ENCODE measurements at regions not wholly inside any gene's neighbourhood (a gene's known extent, or its start where the extent isn't known, plus 50 kb on each side); places are given as distances from the start of the nearest gene placed in this dataset.

DNA sequence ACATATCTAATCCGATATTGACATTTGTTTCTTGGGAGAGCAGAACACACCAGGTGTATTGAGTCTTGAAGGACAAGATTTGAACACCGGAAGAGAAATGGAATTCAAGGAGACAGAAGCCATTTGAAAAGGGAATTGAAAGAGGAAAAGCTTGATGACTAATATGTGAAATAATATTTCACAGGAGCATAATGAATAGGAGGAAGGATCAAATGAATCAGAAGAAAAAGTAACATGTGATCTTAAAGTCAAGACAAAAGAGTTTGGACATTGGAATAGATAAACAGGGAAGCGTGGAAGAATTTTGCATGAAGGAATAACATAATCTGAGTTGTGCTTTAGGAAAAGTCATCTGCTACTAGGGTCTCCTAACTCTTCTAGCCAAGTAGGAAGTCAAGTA lies 145.5 kb upstream of the PDHA2 start:
- H2BK12ac ChIP-seq (ENCODE audit: low read depth, low read length): no peak overlapping the region
- no peak overlapping the region for H3K9ac ChIP-seq (replicated peaks in 1 of 4; ENCODE audit: extremely low read depth in 1 of 4, low read depth in 3 of 4, low read length in 3 of 4)
- ChIA-PET CTCF (ENCODE audit: partially characterized antibody) (interaction anchor here (0.8 to 2.3 kb wide), 5 partner anchors 148 to 760 kb away, joined by 3 to 9 read pairs (median 4); no protein-coding TSS in a partner anchor), POLR2A (ENCODE audit: partially characterized antibody) (no interaction called here)
- no peak overlapping the region for H3K18ac ChIP-seq (ENCODE audit: extremely low read depth, low read length)
- no peak overlapping the region for H2BK15ac ChIP-seq (ENCODE audit: low read length)
- TF ChIP-seq BACH1 (IDR thresholded peaks at IDR 0.05; ENCODE audit: low read length) (no peak), RFX5 (IDR thresholded peaks at IDR 0.05; ENCODE audit: borderline replicate concordance, low read depth, low read length) (no peak), SP1 (IDR thresholded peaks at IDR 0.05; ENCODE audit: low read depth, low read length) (no peak), POLR2AphosphoS5 (IDR thresholded peaks at IDR 0.05; ENCODE audit: low read depth, low read length) (no peak), BRCA1 (IDR thresholded peaks at IDR 0.05; ENCODE audit: low read depth, low read length) (no peak), SAP30 (IDR thresholded peaks at IDR 0.05; ENCODE audit: insufficient read depth, insufficient replicate concordance, low read length) (no peak), SIX5 (IDR thresholded peaks at IDR 0.05; ENCODE audit: low read depth, low read length) (no peak), CREB1 (IDR thresholded peaks at IDR 0.05) (no peak), TAF1 (IDR thresholded peaks at IDR 0.05; ENCODE audit: low read depth, low read length) (no peak), TCF12 (IDR thresholded peaks at IDR 0.05; ENCODE audit: low read depth, low read length) (no peak), JUND (IDR thresholded peaks at IDR 0.05; ENCODE audit: low read length) (no peak)
- TF ChIP-seq, protein P1, sequence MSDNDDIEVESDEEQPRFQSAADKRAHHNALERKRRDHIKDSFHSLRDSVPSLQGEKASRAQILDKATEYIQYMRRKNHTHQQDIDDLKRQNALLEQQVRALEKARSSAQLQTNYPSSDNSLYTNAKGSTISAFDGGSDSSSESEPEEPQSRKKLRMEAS (IDR thresholded peaks at IDR 0.05): no peak
- no peak overlapping the region for H2AFZ ChIP-seq (ENCODE audit: low read length)
- no peak overlapping the region for H2BK120ac ChIP-seq (replicated peaks; ENCODE audit: low read depth, low read length)
- no peak for DNase-seq (ENCODE audit: low read depth in 1 of 2, low spot score in 2 of 2)
- no peaks in the 10 kb centered on the region; a peak in 1 of 4 replicates for H3K9me3 ChIP-seq (ENCODE audit: insufficient read depth in 2 of 2, low read depth in 1 of 2, low read length in 1 of 2)
- no peak overlapping the region for H3K4me2 ChIP-seq (ENCODE audit: insufficient read depth in 1 of 2, low read depth in 2 of 2, low read length in 2 of 2)
- no peaks in the 10 kb centered on the region for H3K4me1 ChIP-seq (replicated peaks in 1 of 4; ENCODE audit: control insufficient read depth in 3 of 4, insufficient read depth in 4 of 4, low read length in 3 of 4)
- no peaks in the 10 kb centered on the region for H3K27me3 ChIP-seq (replicated peaks in 1 of 4; ENCODE audit: control insufficient read depth in 3 of 4, extremely low read depth in 1 of 4, insufficient read depth in 3 of 4, low read length in 3 of 4)
- H3K36me3 ChIP-seq (ENCODE audit: control insufficient read depth in 2 of 4, insufficient read depth in 4 of 4, low read length in 3 of 4): peaks cover 0 to 2% (median 0%) of the 10 kb centered on the region in 4 experiments; a peak in 2 of 8 replicates
- no peak overlapping the region for H3K23ac ChIP-seq (ENCODE audit: insufficient read length)
- no peak for FAIRE-seq
- H4K8ac ChIP-seq (ENCODE audit: extremely low read depth, insufficient read depth, low read length): no peak overlapping the region
- no peak overlapping the region for H2BK20ac ChIP-seq (ENCODE audit: low read length)
- no peaks in the 10 kb centered on the region for H4K20me1 ChIP-seq (replicated peaks in 1 of 2; ENCODE audit: control insufficient read depth in 1 of 2, insufficient read depth in 2 of 2, low read length in 2 of 2)
- no peak overlapping the region for H2BK5ac ChIP-seq (ENCODE audit: low read depth, low read length)
- no peak overlapping the region for H3K56ac ChIP-seq (replicated peaks; ENCODE audit: insufficient read length, low read depth, low read length)
- no peak overlapping the region for H3K4ac ChIP-seq (replicated peaks; ENCODE audit: insufficient read length, low read depth, low read length)
- H3K79me1 ChIP-seq (ENCODE audit: low read depth, low read length): no peaks in the 10 kb centered on the region
- H3K79me2 ChIP-seq (ENCODE audit: control insufficient read depth in 1 of 2, insufficient read depth in 2 of 2, low read length in 2 of 2): no peaks in the 10 kb centered on the region
- no peak overlapping the region for H2AK5ac ChIP-seq (ENCODE audit: low read depth, low read length)
- no peak overlapping the region for H3K4me3 ChIP-seq (ENCODE audit: extremely low read depth in 1 of 4, insufficient read depth in 2 of 4, low read depth in 3 of 4, low read length in 4 of 4)
- H4K91ac ChIP-seq (replicated peaks; ENCODE audit: insufficient read length, low read length): no peak overlapping the region
- 93% methylated on average over 3 of the region's 3 CpGs; no CpG with 5 or more reads in 1 of the 2 experiments for WGBS, 2 experiments (ENCODE audit: extremely low coverage in 1 of 2, insufficient coverage in 1 of 2, insufficient read length in 1 of 2, insufficient replicate concordance in 2 of 2, low coverage in 1 of 2, low lambda C conversion rate in 2 of 2, missing lambda C conversion rate in 1 of 2)
- no peak overlapping the region for H4K5ac ChIP-seq (ENCODE audit: insufficient read length, low read depth, low read length)
- no peaks in the 10 kb centered on the region for H3K23me2 ChIP-seq (ENCODE audit: low read depth, low read length)
- H3K27ac ChIP-seq (ENCODE audit: low read depth, low read length): no peak overlapping the region
- no peak overlapping the region for H3K14ac ChIP-seq (ENCODE audit: insufficient read length)
